ENCODE measurements at regions not wholly inside any gene's neighbourhood (a gene's known extent, or its start where the extent isn't known, plus 50 kb on each side); places are given as distances from the start of the nearest gene placed in this dataset.

- no peak for TF ChIP-seq CTCF (IDR thresholded peaks at IDR 0.05)
- DNase-seq (ENCODE audit: low spot score): no peak
- no peak for ATAC-seq (ENCODE audit: low FRiP score)
Observed at GRCh38 chr2:189960346-189960745, 102.2 kb downstream of the MSTN start.

DNA sequence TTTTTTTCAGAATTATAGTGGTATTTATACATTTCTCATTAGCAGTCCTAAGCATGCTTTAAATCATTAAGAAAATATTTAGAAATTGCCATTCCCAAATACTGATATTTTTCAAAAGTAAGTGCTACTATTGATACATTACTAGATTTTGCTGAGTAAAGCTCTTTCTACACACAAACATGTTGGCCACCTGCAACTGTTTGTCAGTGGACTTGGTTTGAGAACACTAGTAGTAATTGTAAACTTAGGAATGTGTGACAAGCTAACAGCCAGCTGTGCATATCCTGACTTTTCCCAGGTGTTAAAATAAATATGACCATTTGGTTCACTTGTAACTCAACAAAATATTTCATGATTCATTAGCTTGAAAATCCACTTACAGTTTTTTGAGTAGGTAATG is 103.1 kb downstream of the MSTN start:
- TF ChIP-seq CTCF (IDR thresholded peaks at IDR 0.05): no peak
- no peak for DNase-seq (ENCODE audit: low spot score)
- no peak for ATAC-seq (ENCODE audit: low FRiP score)

DNA sequence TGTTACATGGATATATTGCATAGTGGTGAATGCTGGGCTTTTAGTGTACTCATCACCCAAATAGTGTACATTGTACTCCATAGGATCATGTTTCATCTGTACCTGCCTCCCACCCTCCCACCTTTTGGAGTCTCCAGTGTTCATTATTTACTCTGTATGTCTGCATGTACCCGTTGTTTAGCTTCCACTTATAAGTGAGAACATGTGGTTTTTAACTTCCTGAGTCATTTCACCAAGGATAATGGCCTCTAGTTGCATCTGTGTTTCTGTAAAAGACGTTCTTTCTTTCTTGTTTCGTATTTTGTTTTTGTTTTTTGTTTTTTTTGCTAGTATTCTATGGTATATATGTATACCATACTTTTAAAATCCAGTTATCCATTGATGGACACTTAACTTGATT is 107.5 kb downstream of the MSTN start:
- DNase-seq (ENCODE audit: low spot score): no peak
- ATAC-seq (ENCODE audit: low FRiP score): no peak
- no peak for TF ChIP-seq CTCF (IDR thresholded peaks at IDR 0.05)

DNA sequence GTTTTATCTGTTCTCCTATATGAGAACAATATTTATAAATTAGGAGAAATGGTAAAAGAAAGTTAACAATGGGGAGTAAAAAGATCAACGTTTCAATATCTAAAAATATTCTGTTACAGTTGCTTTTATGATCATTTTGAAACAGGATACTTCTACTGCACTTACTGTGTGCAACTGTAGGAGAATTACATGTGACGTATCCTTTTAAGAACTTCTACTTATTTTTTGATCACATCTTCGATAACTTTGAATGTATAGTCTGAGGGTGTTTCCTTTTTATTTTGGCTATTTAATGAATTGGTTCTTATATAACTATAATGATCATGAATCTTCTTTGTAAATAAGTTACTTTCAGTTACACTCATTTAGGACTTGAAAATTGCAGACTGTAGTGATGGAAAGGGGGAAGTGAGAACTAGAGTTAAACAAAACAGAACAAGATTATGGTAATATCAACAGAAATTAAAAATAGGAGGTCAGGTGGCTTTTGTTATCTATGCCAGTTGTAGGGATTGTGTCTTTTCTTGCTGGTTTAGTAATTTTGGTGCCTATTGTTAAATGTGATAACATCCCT is 109.9 kb downstream of the MSTN start:
- ATAC-seq (ENCODE audit: low FRiP score) (no peak), DNase-seq (ENCODE audit: low spot score) (no peak)
- TF ChIP-seq CTCF (IDR thresholded peaks at IDR 0.05): no peak

- ATAC-seq (ENCODE audit: low FRiP score): no peak
- TF ChIP-seq CTCF (IDR thresholded peaks at IDR 0.05): no peak
- DNase-seq (ENCODE audit: low spot score): no peak
Observed at GRCh38 chr2:189951791-189952535, 110.6 kb downstream of the MSTN start.

GRCh38 chr2:189943009-189943408 is 119.5 kb downstream of the MSTN start:
- TF ChIP-seq CTCF (IDR thresholded peaks at IDR 0.05): no peak
- ATAC-seq (ENCODE audit: low FRiP score): no peak
- DNase-seq (ENCODE audit: low spot score): no peak

- no peak for TF ChIP-seq CTCF (IDR thresholded peaks at IDR 0.05)
- no peak for DNase-seq (ENCODE audit: low spot score)
- ATAC-seq (ENCODE audit: low FRiP score): no peak
Observed at GRCh38 chr2:189940913-189941312, 121.6 kb downstream of the MSTN start.
